Astrocyte of the cerebellum (primary cell): ENCODE measurements at regions not wholly inside any gene's neighbourhood (a gene's known extent, or its start where the extent isn't known, plus 50 kb on each side); places are given as distances from the start of the nearest gene placed in this dataset.

Experiments
- DNase-seq: peaks from one replicate; pipeline ENCODE4 v3.0.0-alpha.2; 2011; ENCODE audit warnings: low read depth
- H3K4me3 ChIP-seq: 2 replicates; pipeline ENCODE4 v1.5.1; 2011; ENCODE audit warnings: mild to moderate bottlenecking, low read depth, low read length, moderate library complexity
- CTCF ChIP-seq: IDR thresholded peaks from 2 replicates; pipeline ENCODE4 v1.5.1; 2012; ENCODE audit warnings: low read length, low read depth, moderate library complexity, mild to moderate bottlenecking; ENCODE audit errors: missing control alignments
- in situ Hi-C: cut with HindIII; loops from 2 replicates; pipeline ENCODE4 v1.10.0; 2017; ENCODE audit warnings: low sequenced_read_pairs

GRCh38 chr12:114851981-114852380 lies 168.0 kb upstream of the TBX3 start:
- in situ Hi-C loops: no loop called here
- no peak overlapping the region for H3K4me3 ChIP-seq
- DNase-seq: no peak
- TF ChIP-seq CTCF: no peak

- no peak overlapping the region for H3K4me3 ChIP-seq
- DNase-seq: no peak
- in situ Hi-C loops: no loop called here
- no peak for TF ChIP-seq CTCF
Measured at GRCh38 chr12:114850661-114851275, 166.8 kb upstream of the TBX3 start.

DNA sequence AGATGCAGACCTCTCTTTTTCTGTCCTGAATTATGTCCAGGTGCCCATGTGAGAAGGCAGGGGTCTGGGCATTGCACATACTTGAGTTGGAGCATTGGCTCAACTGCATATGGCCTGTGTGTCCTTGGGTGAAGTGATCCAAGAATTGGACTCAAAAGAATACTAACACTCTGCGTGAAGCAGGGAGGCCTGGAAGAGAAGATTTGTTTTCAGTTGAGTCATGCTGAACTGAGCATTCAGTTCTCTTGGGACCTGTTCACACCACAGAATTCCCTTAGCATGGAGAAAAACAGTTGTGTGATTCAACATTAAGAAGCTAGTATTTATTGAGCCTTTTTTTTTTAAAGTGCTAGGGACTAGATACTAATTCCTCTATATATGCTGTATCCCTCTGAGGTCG lies 164.7 kb upstream of the TBX3 start:
- no peak overlapping the region for H3K4me3 ChIP-seq
- peak; percentile 79 for DNase-seq
- in situ Hi-C loops: no loop called here
- no peak for TF ChIP-seq CTCF

- in situ Hi-C loops: no loop called here
- H3K4me3 ChIP-seq: no peak overlapping the region
- TF ChIP-seq CTCF: no peak
- no peak for DNase-seq
Measured at GRCh38 chr12:114847441-114848035, 163.6 kb upstream of the TBX3 start.

- in situ Hi-C loops: no loop called here
- no peak for DNase-seq
- TF ChIP-seq CTCF: no peak
- H3K4me3 ChIP-seq: no peak overlapping the region
Measured at GRCh38 chr12:114846771-114847170, 162.8 kb upstream of the TBX3 start.

DNA sequence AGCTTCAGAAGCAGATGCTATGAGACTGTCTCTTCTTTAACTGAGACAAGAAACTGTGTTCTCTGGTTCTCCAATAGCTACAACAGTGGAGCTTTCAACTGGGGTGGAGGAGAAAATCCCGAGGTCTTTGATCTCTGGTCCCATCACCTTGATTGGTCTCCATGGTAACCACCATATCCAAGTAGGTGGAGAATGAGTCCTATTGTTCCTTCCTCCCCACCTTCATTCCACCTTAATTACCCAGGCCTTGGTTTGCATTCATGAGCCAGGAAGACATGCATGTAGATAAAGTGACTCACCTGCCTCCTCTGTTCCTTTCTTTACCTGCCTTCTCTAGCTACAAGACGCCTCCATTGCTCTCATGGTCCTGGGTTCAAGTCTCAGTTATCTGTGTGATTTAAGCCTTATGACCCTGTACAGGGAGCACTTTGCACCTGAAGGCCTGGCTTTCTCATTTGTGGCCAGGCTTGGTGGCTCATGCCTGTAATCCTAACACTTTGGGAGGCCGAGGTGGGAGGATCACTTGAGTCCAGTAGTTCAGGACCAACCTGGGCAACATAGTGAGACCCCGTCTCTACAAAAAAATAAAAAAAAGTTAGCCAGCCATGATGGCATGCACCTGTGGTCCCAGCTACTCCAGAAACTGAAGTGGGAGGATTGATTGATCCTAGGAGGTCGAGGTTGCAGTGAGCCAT lies 157.7 kb upstream of the TBX3 start:
- DNase-seq: no peak
- TF ChIP-seq CTCF: no peak
- no peak overlapping the region for H3K4me3 ChIP-seq
- in situ Hi-C loops: no loop called here
